ENCODE measurements at regions not wholly inside any gene's neighbourhood (a gene's known extent, or its start where the extent isn't known, plus 50 kb on each side); places are given as distances from the start of the nearest gene placed in this dataset.

- H3K4me3 ChIP-seq (ENCODE audit: low read length in 2 of 2), result no peak overlapping the region
- intact Hi-C loops (cut with micrococcal nuclease), result no loop called here
- H3K27ac ChIP-seq (ENCODE audit: low read depth, low read length), result no peak overlapping the region
- Mint-ChIP-seq H3K27ac (no peak overlapping the region), H3K9me3 (no peaks in the 10 kb centered on the region), H3K4me1 (peaks cover 0 to 9% (median 1%) of the 10 kb centered on the region in 4 donors), H3K36me3 (no peaks in the 10 kb centered on the region), H3K4me3 (no peak overlapping the region), H3K27me3 (peaks cover 9 to 13% of the 10 kb centered on the region in 2 donors)
- H3K27me3 ChIP-seq (ENCODE audit: insufficient read depth, low read length), result peaks cover 6% of the 10 kb centered on the region
- POLR2A ChIA-PET (ENCODE audit: partially characterized antibody), result no interaction called here
- H3K4me1 ChIP-seq (ENCODE audit: insufficient read depth, low read length), result no peaks in the 10 kb centered on the region
- no peak for DNase-seq
- H3K36me3 ChIP-seq (ENCODE audit: insufficient read depth, low read length), result no peaks in the 10 kb centered on the region
- no peaks in the 10 kb centered on the region for H3K9me3 ChIP-seq (ENCODE audit: control insufficient read depth in 1 of 2, low read length in 2 of 2)
- CTCF ChIA-PET (ENCODE audit: partially characterized antibody), result interaction anchor here (1.0 kb wide), 1 partner anchor 10 kb away, joined by 3 read pairs; no protein-coding TSS in a partner anchor
Observed at GRCh38 chr15:85906640-85907039, 111.9 kb upstream of the KLHL25 start.

GRCh38 chr15:85910834-85911233 lies 116.1 kb upstream of the KLHL25 start:
- Histone ChIP-seq H3K36me3 (ENCODE audit: insufficient read depth, low read length) (no peaks in the 10 kb centered on the region), H3K27me3 (ENCODE audit: insufficient read depth, low read length) (no peaks in the 10 kb centered on the region), H3K4me3 (ENCODE audit: low read length in 2 of 2) (no peak overlapping the region), H3K27ac (ENCODE audit: low read depth, low read length) (no peak overlapping the region), H3K4me1 (ENCODE audit: insufficient read depth, low read length) (no peaks in the 10 kb centered on the region), H3K9me3 (ENCODE audit: control insufficient read depth in 1 of 2, low read length in 2 of 2) (no peaks in the 10 kb centered on the region)
- H3K4me3 Mint-ChIP-seq, result no peak overlapping the region
- no peaks in the 10 kb centered on the region for H3K9me3 Mint-ChIP-seq
- POLR2A ChIA-PET (ENCODE audit: partially characterized antibody), result no interaction called here
- peaks cover 0 to 9% (median 2%) of the 10 kb centered on the region in 4 donors for H3K4me1 Mint-ChIP-seq
- intact Hi-C loops (cut with micrococcal nuclease), result no loop called here
- H3K27me3 Mint-ChIP-seq, result peaks cover 4 to 10% of the 10 kb centered on the region in 2 donors
- CTCF ChIA-PET (ENCODE audit: partially characterized antibody), result no interaction called here
- H3K36me3 Mint-ChIP-seq, result no peaks in the 10 kb centered on the region
- DNase-seq, result no peak
- peak overlapping the region in 1 of 7 donors; percentile 24 for H3K27ac Mint-ChIP-seq

- CTCF ChIA-PET (ENCODE audit: partially characterized antibody), result no interaction called here
- H3K9me3 ChIP-seq (ENCODE audit: control insufficient read depth in 1 of 2, low read length in 2 of 2), result no peaks in the 10 kb centered on the region
- no peak overlapping the region for H3K27ac Mint-ChIP-seq
- peaks cover 0 to 2% (median 0%) of the 10 kb centered on the region in 4 donors for H3K4me1 Mint-ChIP-seq
- peaks cover 9 to 17% of the 10 kb centered on the region in 2 donors for H3K27me3 Mint-ChIP-seq
- POLR2A ChIA-PET (ENCODE audit: partially characterized antibody), result no interaction called here
- intact Hi-C loops (cut with micrococcal nuclease), result no loop called here
- H3K9me3 Mint-ChIP-seq, result peaks cover 0 to 6% (median 2%) of the 10 kb centered on the region in 8 donors
- H3K36me3 ChIP-seq (ENCODE audit: insufficient read depth, low read length), result no peaks in the 10 kb centered on the region
- no peaks in the 10 kb centered on the region for H3K27me3 ChIP-seq (ENCODE audit: insufficient read depth, low read length)
- H3K27ac ChIP-seq (ENCODE audit: low read depth, low read length), result no peak overlapping the region
- no peak overlapping the region for H3K4me3 Mint-ChIP-seq
- no peaks in the 10 kb centered on the region for H3K36me3 Mint-ChIP-seq
- no peak overlapping the region for H3K4me3 ChIP-seq (ENCODE audit: low read length in 2 of 2)
- H3K4me1 ChIP-seq (ENCODE audit: insufficient read depth, low read length), result no peaks in the 10 kb centered on the region
- DNase-seq, result no peak
Observed at GRCh38 chr15:85913461-85913860, 118.7 kb upstream of the KLHL25 start.

- POLR2A ChIA-PET (ENCODE audit: partially characterized antibody), result interaction anchor here (0.6 kb wide), 1 partner anchor 12 kb away, joined by 4 read pairs; no protein-coding TSS in a partner anchor
- no peak overlapping the region for H3K27ac ChIP-seq (ENCODE audit: low read depth, low read length)
- H3K4me3 ChIP-seq (ENCODE audit: low read length in 2 of 2), result no peak overlapping the region
- CTCF ChIA-PET (ENCODE audit: partially characterized antibody), result no interaction called here
- no peaks in the 10 kb centered on the region for H3K36me3 ChIP-seq (ENCODE audit: insufficient read depth, low read length)
- intact Hi-C loops (cut with micrococcal nuclease), result no loop called here
- no peak overlapping the region for H3K4me3 Mint-ChIP-seq
- no peak overlapping the region for H3K27ac Mint-ChIP-seq
- no peaks in the 10 kb centered on the region for H3K36me3 Mint-ChIP-seq
- H3K9me3 ChIP-seq (ENCODE audit: control insufficient read depth in 1 of 2, low read length in 2 of 2), result no peaks in the 10 kb centered on the region
- peaks cover 2 to 18% (median 9%) of the 10 kb centered on the region in 4 donors for H3K4me1 Mint-ChIP-seq
- H3K9me3 Mint-ChIP-seq, result peaks cover 0 to 12% (median 4%) of the 10 kb centered on the region in 8 donors
- no peak for DNase-seq
- H3K4me1 ChIP-seq (ENCODE audit: insufficient read depth, low read length), result peaks cover 11% of the 10 kb centered on the region
- H3K27me3 ChIP-seq (ENCODE audit: insufficient read depth, low read length), result no peaks in the 10 kb centered on the region
- peaks cover 11 to 18% of the 10 kb centered on the region in 2 donors for H3K27me3 Mint-ChIP-seq
Observed at GRCh38 chr15:85920956-85921355, 126.2 kb upstream of the KLHL25 start.

- H3K27ac ChIP-seq (ENCODE audit: low read depth, low read length), result no peak overlapping the region
- H3K36me3 ChIP-seq (ENCODE audit: insufficient read depth, low read length), result no peaks in the 10 kb centered on the region
- Mint-ChIP-seq H3K4me1 (peaks cover 17 to 45% (median 32%) of the 10 kb centered on the region in 4 donors), H3K27me3 (peaks cover 2 to 8% of the 10 kb centered on the region in 2 donors), H3K4me3 (no peak overlapping the region), H3K36me3 (no peaks in the 10 kb centered on the region), H3K9me3 (peaks cover 0 to 19% (median 4%) of the 10 kb centered on the region in 8 donors), H3K27ac (peak overlapping the region in 1 of 7 donors; percentile 35)
- H3K4me1 ChIP-seq (ENCODE audit: insufficient read depth, low read length), result peaks cover 38% of the 10 kb centered on the region
- intact Hi-C loops (cut with micrococcal nuclease), result no loop called here
- no peak overlapping the region for H3K4me3 ChIP-seq (ENCODE audit: low read length in 2 of 2)
- DNase-seq, result no peak
- POLR2A ChIA-PET (ENCODE audit: partially characterized antibody), result no interaction called here
- H3K9me3 ChIP-seq (ENCODE audit: control insufficient read depth in 1 of 2, low read length in 2 of 2), result no peaks in the 10 kb centered on the region
- CTCF ChIA-PET (ENCODE audit: partially characterized antibody), result no interaction called here
- H3K27me3 ChIP-seq (ENCODE audit: insufficient read depth, low read length), result no peaks in the 10 kb centered on the region
Observed at GRCh38 chr15:85924088-85924487, 129.4 kb upstream of the KLHL25 start.

GRCh38 chr15:85925649-85926237 lies 131.0 kb upstream of the KLHL25 start:
- no peak overlapping the region for H3K4me3 ChIP-seq (ENCODE audit: low read length in 2 of 2)
- peaks cover 48% of the 10 kb centered on the region for H3K4me1 ChIP-seq (ENCODE audit: insufficient read depth, low read length)
- no peaks in the 10 kb centered on the region for H3K36me3 ChIP-seq (ENCODE audit: insufficient read depth, low read length)
- CTCF ChIA-PET (ENCODE audit: partially characterized antibody), result no interaction called here
- no peaks in the 10 kb centered on the region for H3K9me3 ChIP-seq (ENCODE audit: control insufficient read depth in 1 of 2, low read length in 2 of 2)
- no peaks in the 10 kb centered on the region for H3K36me3 Mint-ChIP-seq
- peak overlapping the region in 2 of 7 donors; percentile 51 to 64 for H3K27ac Mint-ChIP-seq
- intact Hi-C loops (cut with micrococcal nuclease), result no loop called here
- POLR2A ChIA-PET (ENCODE audit: partially characterized antibody), result no interaction called here
- peak overlapping the region in 1 of 8 donors; percentile 14 for H3K4me3 Mint-ChIP-seq
- H3K27ac ChIP-seq (ENCODE audit: low read depth, low read length), result no peak overlapping the region
- no peak for DNase-seq
- peaks cover 0 to 4% of the 10 kb centered on the region in 2 donors for H3K27me3 Mint-ChIP-seq
- H3K27me3 ChIP-seq (ENCODE audit: insufficient read depth, low read length), result no peaks in the 10 kb centered on the region
- peaks cover 0 to 19% (median 4%) of the 10 kb centered on the region in 8 donors for H3K9me3 Mint-ChIP-seq
- H3K4me1 Mint-ChIP-seq, result peaks cover 18 to 56% (median 40%) of the 10 kb centered on the region in 4 donors

GRCh38 chr15:85926834-85927233 lies 132.1 kb upstream of the KLHL25 start:
- Mint-ChIP-seq H3K4me3 (peak overlapping the region in 2 of 8 donors; percentile 5 to 16), H3K4me1 (peaks cover 18 to 67% (median 49%) of the 10 kb centered on the region in 4 donors), H3K36me3 (peaks cover 0 to 3% of the 10 kb centered on the region in 2 donors), H3K9me3 (peaks cover 0 to 14% (median 2%) of the 10 kb centered on the region in 8 donors), H3K27me3 (no peaks in the 10 kb centered on the region), H3K27ac (peak overlapping the region in 3 of 7 donors; percentile 9 to 96 (median 43))
- POLR2A ChIA-PET (ENCODE audit: partially characterized antibody), result no interaction called here
- no peak overlapping the region for H3K27ac ChIP-seq (ENCODE audit: low read depth, low read length)
- H3K27me3 ChIP-seq (ENCODE audit: insufficient read depth, low read length), result no peaks in the 10 kb centered on the region
- H3K9me3 ChIP-seq (ENCODE audit: control insufficient read depth in 1 of 2, low read length in 2 of 2), result no peaks in the 10 kb centered on the region
- no peak for DNase-seq
- CTCF ChIA-PET (ENCODE audit: partially characterized antibody), result no interaction called here
- peaks cover 54% of the 10 kb centered on the region for H3K4me1 ChIP-seq (ENCODE audit: insufficient read depth, low read length)
- intact Hi-C loops (cut with micrococcal nuclease), result no loop called here
- H3K4me3 ChIP-seq (ENCODE audit: low read length in 2 of 2), result no peak overlapping the region
- H3K36me3 ChIP-seq (ENCODE audit: insufficient read depth, low read length), result no peaks in the 10 kb centered on the region

Measured in CD4-positive, alpha-beta memory T cell (primary cell).